ENCODE measurements at regions not wholly inside any gene's neighbourhood (a gene's known extent, or its start where the extent isn't known, plus 50 kb on each side); places are given as distances from the start of the nearest gene placed in this dataset.

DNA sequence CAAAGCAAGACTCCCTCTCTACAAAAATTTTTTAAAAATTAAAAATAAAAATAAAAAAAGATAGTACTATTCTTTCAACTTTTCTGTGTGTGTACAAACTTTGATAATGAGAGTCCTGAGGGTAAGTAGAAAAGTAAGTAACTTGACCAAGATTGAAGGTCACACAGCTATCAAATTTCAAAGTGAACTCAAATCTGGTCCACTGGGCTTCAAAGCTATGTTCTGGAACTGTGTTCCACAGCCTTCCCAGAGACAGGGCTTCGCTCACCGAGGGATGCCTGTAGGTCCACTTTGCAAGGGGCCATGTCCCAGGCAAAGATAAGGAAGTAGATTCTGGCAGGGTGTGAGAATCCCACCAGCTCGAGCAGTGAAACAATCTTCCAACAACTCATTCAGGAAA is 56.3 kb upstream of the TNRC6A start:
- Histone ChIP-seq H3K27me3 (ENCODE audit: low read depth) (no peaks in the 10 kb centered on the region), H3K9me3 (replicated peaks) (no peaks in the 10 kb centered on the region), H3K4me3 (no peak overlapping the region), H3K36me3 (no peaks in the 10 kb centered on the region), H3K4me1 (peaks cover 11% of the 10 kb centered on the region), H3K27ac (replicated peaks) (no peak overlapping the region)
- no peak for DNase-seq
- intact Hi-C loops (cut with micrococcal nuclease), result no loop called here
- TF ChIP-seq, protein P1, sequence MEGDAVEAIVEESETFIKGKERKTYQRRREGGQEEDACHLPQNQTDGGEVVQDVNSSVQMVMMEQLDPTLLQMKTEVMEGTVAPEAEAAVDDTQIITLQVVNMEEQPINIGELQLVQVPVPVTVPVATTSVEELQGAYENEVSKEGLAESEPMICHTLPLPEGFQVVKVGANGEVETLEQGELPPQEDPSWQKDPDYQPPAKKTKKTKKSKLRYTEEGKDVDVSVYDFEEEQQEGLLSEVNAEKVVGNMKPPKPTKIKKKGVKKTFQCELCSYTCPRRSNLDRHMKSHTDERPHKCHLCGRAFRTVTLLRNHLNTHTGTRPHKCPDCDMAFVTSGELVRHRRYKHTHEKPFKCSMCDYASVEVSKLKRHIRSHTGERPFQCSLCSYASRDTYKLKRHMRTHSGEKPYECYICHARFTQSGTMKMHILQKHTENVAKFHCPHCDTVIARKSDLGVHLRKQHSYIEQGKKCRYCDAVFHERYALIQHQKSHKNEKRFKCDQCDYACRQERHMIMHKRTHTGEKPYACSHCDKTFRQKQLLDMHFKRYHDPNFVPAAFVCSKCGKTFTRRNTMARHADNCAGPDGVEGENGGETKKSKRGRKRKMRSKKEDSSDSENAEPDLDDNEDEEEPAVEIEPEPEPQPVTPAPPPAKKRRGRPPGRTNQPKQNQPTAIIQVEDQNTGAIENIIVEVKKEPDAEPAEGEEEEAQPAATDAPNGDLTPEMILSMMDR (IDR thresholded peaks at IDR 0.05; ENCODE audit: borderline replicate concordance), result no peak

GRCh38 chr16:24674877-24675276 is 54.6 kb upstream of the TNRC6A start:
- Histone ChIP-seq H3K9me3 (replicated peaks) (no peaks in the 10 kb centered on the region), H3K4me3 (no peak overlapping the region), H3K36me3 (no peaks in the 10 kb centered on the region), H3K27me3 (ENCODE audit: low read depth) (no peaks in the 10 kb centered on the region), H3K4me1 (peaks cover 11% of the 10 kb centered on the region), H3K27ac (replicated peaks) (no peak overlapping the region)
- TF ChIP-seq, protein P1 (IDR thresholded peaks at IDR 0.05; ENCODE audit: borderline replicate concordance), result no peak
- DNase-seq, result no peak
- intact Hi-C loops (cut with micrococcal nuclease), result no loop called here

- DNase-seq, result no peak
- Histone ChIP-seq H3K4me3 (no peak overlapping the region), H3K9me3 (replicated peaks) (no peaks in the 10 kb centered on the region), H3K27me3 (ENCODE audit: low read depth) (no peaks in the 10 kb centered on the region), H3K36me3 (no peaks in the 10 kb centered on the region), H3K27ac (replicated peaks) (no peak overlapping the region), H3K4me1 (no peaks in the 10 kb centered on the region)
- intact Hi-C loops (cut with micrococcal nuclease), result no loop called here
- TF ChIP-seq, protein P1 (IDR thresholded peaks at IDR 0.05; ENCODE audit: borderline replicate concordance), result no peak
These were observed 52.1 kb upstream of the TNRC6A start for GRCh38 chr16:24677388-24677787.

Data from left ventricle myocardium inferior (tissue), 1 donor.